ENCODE measurements at regions not wholly inside any gene's neighbourhood (a gene's known extent, or its start where the extent isn't known, plus 50 kb on each side); places are given as distances from the start of the nearest gene placed in this dataset.

GRCh38 chr7:41000042-41000441, 702.8 kb downstream of the INHBA start:
- TF ChIP-seq, protein P1, sequence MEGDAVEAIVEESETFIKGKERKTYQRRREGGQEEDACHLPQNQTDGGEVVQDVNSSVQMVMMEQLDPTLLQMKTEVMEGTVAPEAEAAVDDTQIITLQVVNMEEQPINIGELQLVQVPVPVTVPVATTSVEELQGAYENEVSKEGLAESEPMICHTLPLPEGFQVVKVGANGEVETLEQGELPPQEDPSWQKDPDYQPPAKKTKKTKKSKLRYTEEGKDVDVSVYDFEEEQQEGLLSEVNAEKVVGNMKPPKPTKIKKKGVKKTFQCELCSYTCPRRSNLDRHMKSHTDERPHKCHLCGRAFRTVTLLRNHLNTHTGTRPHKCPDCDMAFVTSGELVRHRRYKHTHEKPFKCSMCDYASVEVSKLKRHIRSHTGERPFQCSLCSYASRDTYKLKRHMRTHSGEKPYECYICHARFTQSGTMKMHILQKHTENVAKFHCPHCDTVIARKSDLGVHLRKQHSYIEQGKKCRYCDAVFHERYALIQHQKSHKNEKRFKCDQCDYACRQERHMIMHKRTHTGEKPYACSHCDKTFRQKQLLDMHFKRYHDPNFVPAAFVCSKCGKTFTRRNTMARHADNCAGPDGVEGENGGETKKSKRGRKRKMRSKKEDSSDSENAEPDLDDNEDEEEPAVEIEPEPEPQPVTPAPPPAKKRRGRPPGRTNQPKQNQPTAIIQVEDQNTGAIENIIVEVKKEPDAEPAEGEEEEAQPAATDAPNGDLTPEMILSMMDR (IDR thresholded peaks at IDR 0.05) = no peak
- TF ChIP-seq POLR2A (IDR thresholded peaks at IDR 0.05) = no peak
